Jurkat, Clone E6-1 (cell line): ENCODE measurements at regions not wholly inside any gene's neighbourhood (a gene's known extent, or its start where the extent isn't known, plus 50 kb on each side); places are given as distances from the start of the nearest gene placed in this dataset.
"Not testable (repeated sequence)": the region's sequence is repeated elsewhere in the genome, so short reads cannot be mapped to it uniquely, and the experiment has no call there.

Source experiments
- DNase-seq: peaks from one replicate; pipeline ENCODE4 v3.0.0-alpha.2; 2011; ENCODE audit warnings: low read depth, low spot score
- H3K4me3 ChIP-seq: 2 replicates; pipeline ENCODE4 v1.5.1; 2011; ENCODE audit warnings: mild to moderate bottlenecking, low read length, control low read depth, moderate library complexity

GRCh38 chr2:238502088-238502810 is 75.5 kb downstream of the ASB1 start:
- DNase-seq = no peak
- no peak overlapping the region for H3K4me3 ChIP-seq

GRCh38 chr2:238502956-238503791 is 76.4 kb downstream of the ASB1 start:
- no peak for DNase-seq
- H3K4me3 ChIP-seq = no peak overlapping the region

- no peak for DNase-seq
- no peak overlapping the region for H3K4me3 ChIP-seq
Measured at GRCh38 chr2:238504181-238504931, 77.6 kb downstream of the ASB1 start.

- no peak for DNase-seq
- H3K4me3 ChIP-seq = no peak overlapping the region
Measured at GRCh38 chr2:238505119-238505891, 78.6 kb downstream of the ASB1 start.

GRCh38 chr2:238505892-238506280 is 79.2 kb downstream of the ASB1 start:
- DNase-seq = no peak
- H3K4me3 ChIP-seq = no peak overlapping the region

GRCh38 chr2:238506371-238507068 is 79.8 kb downstream of the ASB1 start:
- no peak for DNase-seq

GRCh38 chr2:238507836-238508235 is 81.1 kb downstream of the ASB1 start:
- H3K4me3 ChIP-seq = no peak overlapping the region
- DNase-seq = no peak

More at GRCh38 chr2:238506371-238507068, 79.8 kb downstream of the ASB1 start:
- no peak overlapping the region for H3K4me3 ChIP-seq

GRCh38 chr2:238509151-238509835 is 82.6 kb downstream of the ASB1 start:
- no peak for DNase-seq
- no peak overlapping the region for H3K4me3 ChIP-seq

GRCh38 chr2:238509903-238510302 is 83.2 kb downstream of the ASB1 start:
- no peak for DNase-seq
- H3K4me3 ChIP-seq = no peak overlapping the region

- no peak for DNase-seq
- no peak overlapping the region for H3K4me3 ChIP-seq
Measured at GRCh38 chr2:238510911-238511613, 84.3 kb downstream of the ASB1 start.

GRCh38 chr2:238511614-238511950 is 84.9 kb downstream of the ASB1 start:
- H3K4me3 ChIP-seq = no peak overlapping the region
- no peak for DNase-seq

- no peak for DNase-seq
- no peak overlapping the region for H3K4me3 ChIP-seq
Measured at GRCh38 chr2:238512247-238512867, 85.6 kb downstream of the ASB1 start.

- no peak overlapping the region for H3K4me3 ChIP-seq
- peak; percentile 33 for DNase-seq
Measured at GRCh38 chr2:238513346-238513745, 86.6 kb downstream of the ASB1 start.

- DNase-seq, H3K4me3 ChIP-seq: not testable (repeated sequence)
Measured at GRCh38 chr2:238514024-238514423, 87.3 kb downstream of the ASB1 start.

GRCh38 chr2:238515377-238515776 is 88.7 kb downstream of the ASB1 start:
- no peak overlapping the region for H3K4me3 ChIP-seq
- DNase-seq = no peak

GRCh38 chr2:238517209-238517608 is 90.5 kb downstream of the ASB1 start:
- H3K4me3 ChIP-seq = no peak overlapping the region
- no peak for DNase-seq

- no peak for DNase-seq
- no peak overlapping the region for H3K4me3 ChIP-seq
Measured at GRCh38 chr2:238518172-238518820, 91.6 kb downstream of the ASB1 start.
